B cell (primary cell): ENCODE measurements at regions not wholly inside any gene's neighbourhood (a gene's known extent, or its start where the extent isn't known, plus 50 kb on each side); places are given as distances from the start of the nearest gene placed in this dataset.

Experiments
- ATAC-seq: fragments of 200-7000 bp; cut with Tn5 transposase; one replicate; pipeline ENCODE4 v1.10.0; 2021; ENCODE audit warnings: low read depth, mild to moderate bottlenecking, moderate number of reproducible peaks, moderate library complexity
- CTCF ChIA-PET: fragments of 350-600 bp; sonication (Branson Sonifier 250); formaldehyde crosslinking; loops from one replicate; lab custom pipeline; 2021; ENCODE audit warnings: antibody characterized with exemption, inconsistent platforms; lab: Charles Lee
- POLR2A ChIA-PET: fragments of 350-600 bp; sonication (Branson Sonifier 250); formaldehyde crosslinking; loops from one replicate; lab custom pipeline; 2021; ENCODE audit warnings: antibody characterized with exemption; lab: Charles Lee
- DNase-seq: peaks from one replicate; pipeline ENCODE4 v3.0.0; 2013
- H2AFZ ChIP-seq: 2 replicates; pipeline ENCODE4 v1.6.1; 2012; ENCODE audit warnings: mild to moderate bottlenecking, low read depth, low read length; ENCODE audit not compliant: insufficient read depth, poor library complexity, severe bottlenecking
- H3K27ac ChIP-seq, 2 donors: 1 replicate in 1 of 2; 2 replicates in 1 of 2; pipeline ENCODE4 v1.5.1; 2012 to 2013; ENCODE audit warnings: low read length in 2 of 2, mild to moderate bottlenecking in 2 of 2, moderate library complexity in 1 of 2
- H3K27me3 ChIP-seq, 4 experiments: fragments of 200-600 bp in 1 of 4; sonication (generic) in 1 of 4; replicated peaks in 1 of 4; 1 replicate in 2 of 4; 2 replicates in 2 of 4; pipeline versions ENCODE4 v1.6.1 to v1.7.0; 2013 to 2016; ENCODE audit warnings: low read length in 3 of 4, mild to moderate bottlenecking in 2 of 4, mixed read lengths in 1 of 4, moderate library complexity in 1 of 4; ENCODE audit not compliant: insufficient read depth in 4 of 4, control insufficient read depth in 3 of 4; ENCODE audit errors: control extremely low read depth in 1 of 4
- H3K36me3 ChIP-seq, 2 experiments: replicated peaks in 1 of 2; 1 replicate in 1 of 2; 2 replicates in 1 of 2; pipeline versions ENCODE4 v1.6.1 to v1.7.1; 2013; ENCODE audit warnings: low read length in 1 of 2; ENCODE audit not compliant: insufficient read depth in 2 of 2, control insufficient read depth in 1 of 2; ENCODE audit errors: control extremely low read depth in 1 of 2, extremely low read depth in 1 of 2
- H3K4me1 ChIP-seq, 2 donors: fragments of 200-600 bp in 1 of 2; sonication (generic) in 1 of 2; 1 replicate in 1 of 2; 2 replicates in 1 of 2; pipeline versions ENCODE4 v1.5.1 to v1.6.1; 2013 to 2017; ENCODE audit warnings: low read length in 2 of 2; ENCODE audit not compliant: control insufficient read depth in 2 of 2, insufficient read depth in 2 of 2
- H3K4me2 ChIP-seq: replicated peaks from 2 replicates; pipeline ENCODE3; 2012; ENCODE audit warnings: mild to moderate bottlenecking, low read depth, low read length; ENCODE audit not compliant: poor library complexity, severe bottlenecking
- H3K4me3 ChIP-seq, 5 experiments: fragments of 200-600 bp in 1 of 5; sonication (generic) in 1 of 5; 1 replicate in 3 of 5; 2 replicates in 2 of 5; pipeline versions ENCODE4 v1.5.1 to v1.7.0; 2011 to 2016; ENCODE audit warnings: low read length in 4 of 5, mild to moderate bottlenecking in 4 of 5, low read depth in 2 of 5, control low read depth in 1 of 5, moderate library complexity in 1 of 5; ENCODE audit not compliant: insufficient read depth in 1 of 5; ENCODE audit errors: control extremely low read depth in 1 of 5, extremely low read depth in 1 of 5
- H3K79me2 ChIP-seq: fragments of 200-600 bp; sonication (generic); one replicate; pipeline ENCODE4 v1.6.0; 2016; ENCODE audit warnings: low read length; ENCODE audit not compliant: control insufficient read depth, insufficient read depth
- H3K9ac ChIP-seq: fragments of 200-600 bp; sonication (generic); 2 replicates; pipeline ENCODE4 v1.6.1; 2017; ENCODE audit warnings: mild to moderate bottlenecking, low read length, moderate library complexity
- H3K9me3 ChIP-seq, 3 donors: one replicate each; pipeline versions ENCODE4 v1.6.1 to v1.7.1; 2013; ENCODE audit warnings: low read length in 2 of 3; ENCODE audit not compliant: control insufficient read depth in 2 of 3, insufficient read depth in 1 of 3; ENCODE audit errors: control extremely low read depth in 1 of 3
- H4K20me1 ChIP-seq: 2 replicates; pipeline ENCODE4 v1.6.0; 2012; ENCODE audit warnings: mild to moderate bottlenecking, low read length; ENCODE audit not compliant: insufficient read depth, control insufficient read depth, poor library complexity, severe bottlenecking
- H3K27ac Mint-ChIP-seq: one replicate; pipeline ENCODE4 v1.8.0; 2021; ENCODE audit warnings: mixed read lengths
- H3K27me3 Mint-ChIP-seq: one replicate; pipeline ENCODE4 v1.8.0; 2021; ENCODE audit warnings: mixed read lengths
- H3K4me1 Mint-ChIP-seq: one replicate; pipeline ENCODE4 v1.8.0; 2021; ENCODE audit warnings: mixed read lengths
- H3K4me3 Mint-ChIP-seq: one replicate; pipeline ENCODE4 v1.8.0; 2021; ENCODE audit warnings: mixed read lengths
- H3K9me3 Mint-ChIP-seq: one replicate; pipeline ENCODE4 v1.8.0; 2022; ENCODE audit warnings: mixed read lengths; ENCODE audit not compliant: insufficient read depth
- EZH2 ChIP-seq: IDR thresholded peaks from 2 replicates; pipeline ENCODE4 v1.6.1; 2012; ENCODE audit warnings: borderline replicate concordance, low read depth, mild to moderate bottlenecking, moderate library complexity, low read length; ENCODE audit not compliant: insufficient read depth, poor library complexity, severe bottlenecking
- WGBS: methylation state at CpG from one replicate; pipeline ENCODE4 v1.1.5; 2013; ENCODE audit warnings: missing lambda C conversion rate; ENCODE audit not compliant: insufficient coverage; 5-methylcytosine and 5-hydroxymethylcytosine counted together
- intact Hi-C: fragments of 100-400 bp; cut with micrococcal nuclease; formaldehyde crosslinking; loops from one replicate; pipeline ENCODE4 v1.10.0; 2022
- TF ChIP-seq, protein P1 (sequence below): fragments of 200-600 bp; IDR thresholded peaks from one replicate; pipeline ENCODE4 v1.8.0; 2022; ENCODE audit warnings: antibody characterized with exemption, mild to moderate bottlenecking

DNA sequence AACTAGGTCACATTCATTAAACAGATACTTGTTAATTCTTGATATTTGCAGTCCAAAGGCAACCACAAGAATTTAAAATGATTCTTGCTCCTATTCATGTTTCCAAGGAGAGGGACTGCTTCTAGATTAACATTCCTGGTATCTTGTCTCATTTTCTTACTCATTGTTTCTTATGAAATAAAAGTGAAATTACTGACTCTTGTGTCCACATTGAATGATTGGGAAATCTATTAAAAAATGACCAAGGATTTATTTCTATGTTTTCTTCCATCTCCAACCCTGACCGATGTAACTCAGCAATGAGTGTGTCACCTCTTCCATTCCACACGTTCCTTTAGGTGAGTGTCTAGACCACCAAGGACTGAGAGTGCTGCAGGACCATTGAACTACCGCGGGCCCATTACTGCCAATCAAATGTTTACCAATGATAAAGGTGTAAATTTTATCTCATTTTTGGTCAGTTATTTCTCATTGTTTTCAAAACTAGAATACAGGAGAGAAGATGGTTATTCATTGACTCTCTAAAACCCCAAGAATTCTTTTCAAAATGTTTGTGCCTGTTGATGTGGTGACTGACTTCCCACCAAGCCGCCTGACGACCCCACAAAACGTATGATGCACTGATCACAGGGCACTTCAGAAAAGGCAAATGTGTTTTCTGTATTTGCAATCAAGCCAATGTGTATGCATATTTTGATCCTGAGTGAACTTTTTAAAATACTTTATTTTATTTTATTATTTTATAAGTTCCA, 414.6 kb upstream of the PTBP2 start:
- H3K4me3 ChIP-seq = no peak overlapping the region
- no peaks in the 10 kb centered on the region for H3K9me3 Mint-ChIP-seq
- intact Hi-C loops = no loop called here
- H3K9me3 ChIP-seq = no peaks in the 10 kb centered on the region
- H3K27me3 Mint-ChIP-seq = no peaks in the 10 kb centered on the region
- no peaks in the 10 kb centered on the region for H3K79me2 ChIP-seq
- H3K4me1 Mint-ChIP-seq = no peaks in the 10 kb centered on the region
- POLR2A ChIA-PET = no interaction called here
- H3K36me3 ChIP-seq = no peaks in the 10 kb centered on the region
- no peak for TF ChIP-seq EZH2
- TF ChIP-seq, protein P1, sequence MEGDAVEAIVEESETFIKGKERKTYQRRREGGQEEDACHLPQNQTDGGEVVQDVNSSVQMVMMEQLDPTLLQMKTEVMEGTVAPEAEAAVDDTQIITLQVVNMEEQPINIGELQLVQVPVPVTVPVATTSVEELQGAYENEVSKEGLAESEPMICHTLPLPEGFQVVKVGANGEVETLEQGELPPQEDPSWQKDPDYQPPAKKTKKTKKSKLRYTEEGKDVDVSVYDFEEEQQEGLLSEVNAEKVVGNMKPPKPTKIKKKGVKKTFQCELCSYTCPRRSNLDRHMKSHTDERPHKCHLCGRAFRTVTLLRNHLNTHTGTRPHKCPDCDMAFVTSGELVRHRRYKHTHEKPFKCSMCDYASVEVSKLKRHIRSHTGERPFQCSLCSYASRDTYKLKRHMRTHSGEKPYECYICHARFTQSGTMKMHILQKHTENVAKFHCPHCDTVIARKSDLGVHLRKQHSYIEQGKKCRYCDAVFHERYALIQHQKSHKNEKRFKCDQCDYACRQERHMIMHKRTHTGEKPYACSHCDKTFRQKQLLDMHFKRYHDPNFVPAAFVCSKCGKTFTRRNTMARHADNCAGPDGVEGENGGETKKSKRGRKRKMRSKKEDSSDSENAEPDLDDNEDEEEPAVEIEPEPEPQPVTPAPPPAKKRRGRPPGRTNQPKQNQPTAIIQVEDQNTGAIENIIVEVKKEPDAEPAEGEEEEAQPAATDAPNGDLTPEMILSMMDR = no peak
- no peaks in the 10 kb centered on the region for H3K27me3 ChIP-seq
- H2AFZ ChIP-seq = no peak overlapping the region
- no peaks in the 10 kb centered on the region for H3K4me1 ChIP-seq
- H3K27ac Mint-ChIP-seq = no peak overlapping the region
- no peak for DNase-seq
- no peak overlapping the region for H3K9ac ChIP-seq
- CTCF ChIA-PET = no interaction called here
- H4K20me1 ChIP-seq = no peaks in the 10 kb centered on the region
- H3K4me3 Mint-ChIP-seq = no peak overlapping the region
- WGBS = no CpG with 5 or more reads among the region's 7 CpGs
- H3K4me2 ChIP-seq = no peak overlapping the region
- no peak overlapping the region for H3K27ac ChIP-seq
- ATAC-seq = no peak

DNA sequence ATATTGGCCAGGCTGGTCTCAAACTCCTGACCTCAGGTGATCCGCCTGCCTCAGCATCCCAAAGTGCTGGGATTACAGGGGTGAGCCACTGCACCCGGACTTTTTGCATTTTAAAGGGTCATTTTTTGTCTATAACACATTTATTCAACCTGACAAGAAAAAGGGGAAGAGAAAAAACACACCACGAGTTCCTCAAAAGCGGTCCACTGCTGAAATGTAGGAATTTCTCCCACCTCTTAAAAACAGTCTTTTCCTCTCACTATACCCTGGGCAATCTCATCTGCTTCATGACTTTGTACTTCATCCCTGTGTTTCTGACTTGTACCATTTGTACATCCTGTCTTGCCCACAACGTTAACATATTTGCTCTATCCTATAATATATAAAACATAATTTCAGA, 413.3 kb upstream of the PTBP2 start:
- H3K4me3 Mint-ChIP-seq = no peak overlapping the region
- WGBS = no CpG with 5 or more reads among the region's 5 CpGs
- TF ChIP-seq, protein P1 = no peak
- no peak for TF ChIP-seq EZH2
- no peaks in the 10 kb centered on the region for H3K27me3 ChIP-seq
- ChIA-PET POLR2A (no interaction called here), CTCF (no interaction called here)
- no peaks in the 10 kb centered on the region for H4K20me1 ChIP-seq
- H3K4me1 Mint-ChIP-seq = no peaks in the 10 kb centered on the region
- H3K4me3 ChIP-seq = no peak overlapping the region
- H3K27ac ChIP-seq = no peak overlapping the region
- no peaks in the 10 kb centered on the region for H3K4me1 ChIP-seq
- DNase-seq = no peak
- H3K9me3 ChIP-seq = no peaks in the 10 kb centered on the region
- H3K27ac Mint-ChIP-seq = no peak overlapping the region
- H3K27me3 Mint-ChIP-seq = no peaks in the 10 kb centered on the region
- H3K36me3 ChIP-seq = no peaks in the 10 kb centered on the region
- no peak overlapping the region for H3K4me2 ChIP-seq
- no peaks in the 10 kb centered on the region for H3K9me3 Mint-ChIP-seq
- no peaks in the 10 kb centered on the region for H3K79me2 ChIP-seq
- no peak overlapping the region for H2AFZ ChIP-seq
- no peak for ATAC-seq
- no peak overlapping the region for H3K9ac ChIP-seq
- intact Hi-C loops = no loop called here
